ENCODE measurements at regions not wholly inside any gene's neighbourhood (a gene's known extent, or its start where the extent isn't known, plus 50 kb on each side); places are given as distances from the start of the nearest gene placed in this dataset.

GRCh38 chr11:103803062-103803461 lies 233.4 kb upstream of the DDI1 start:
- TF ChIP-seq CTCF (IDR thresholded peaks at IDR 0.05; ENCODE audit: control insufficient read depth, insufficient read depth, low read depth, low read length, missing control alignments) = no peak
- DNase-seq (ENCODE audit: low read depth) = peak; percentile 11
- no peak overlapping the region for H3K4me3 ChIP-seq (ENCODE audit: control insufficient read depth, low read depth, low read length)

GRCh38 chr11:103805688-103806009 lies 230.8 kb upstream of the DDI1 start:
- no peak overlapping the region for H3K4me3 ChIP-seq (ENCODE audit: control insufficient read depth, low read depth, low read length)
- DNase-seq (ENCODE audit: low read depth) = no peak
- TF ChIP-seq CTCF (IDR thresholded peaks at IDR 0.05; ENCODE audit: control insufficient read depth, insufficient read depth, low read depth, low read length, missing control alignments) = no peak

- peak; percentile 51 for DNase-seq (ENCODE audit: low read depth)
- TF ChIP-seq CTCF (IDR thresholded peaks at IDR 0.05; ENCODE audit: control insufficient read depth, insufficient read depth, low read depth, low read length, missing control alignments) = no peak
- H3K4me3 ChIP-seq (ENCODE audit: control insufficient read depth, low read depth, low read length) = no peak overlapping the region
These were observed 230.1 kb upstream of the DDI1 start for GRCh38 chr11:103806130-103806895.

GRCh38 chr11:103807806-103808205 lies 228.6 kb upstream of the DDI1 start:
- H3K4me3 ChIP-seq (ENCODE audit: control insufficient read depth, low read depth, low read length) = no peak overlapping the region
- no peak for DNase-seq (ENCODE audit: low read depth)
- TF ChIP-seq CTCF (IDR thresholded peaks at IDR 0.05; ENCODE audit: control insufficient read depth, insufficient read depth, low read depth, low read length, missing control alignments) = no peak

- DNase-seq (ENCODE audit: low read depth) = no peak
- H3K4me3 ChIP-seq (ENCODE audit: control insufficient read depth, low read depth, low read length) = no peak overlapping the region
- TF ChIP-seq CTCF (IDR thresholded peaks at IDR 0.05; ENCODE audit: control insufficient read depth, insufficient read depth, low read depth, low read length, missing control alignments) = no peak
These were observed 228.2 kb upstream of the DDI1 start for GRCh38 chr11:103808252-103808651.

- no peak overlapping the region for H3K4me3 ChIP-seq (ENCODE audit: control insufficient read depth, low read depth, low read length)
- DNase-seq (ENCODE audit: low read depth) = no peak
- TF ChIP-seq CTCF (IDR thresholded peaks at IDR 0.05; ENCODE audit: control insufficient read depth, insufficient read depth, low read depth, low read length, missing control alignments) = no peak
These were observed 224.5 kb upstream of the DDI1 start for GRCh38 chr11:103811870-103812455.
